Vagina (tissue), 2 donors: ENCODE measurements at regions not wholly inside any gene's neighbourhood (a gene's known extent, or its start where the extent isn't known, plus 50 kb on each side); places are given as distances from the start of the nearest gene placed in this dataset.
"Not testable (repeated sequence)": the region's sequence is repeated elsewhere in the genome, so short reads cannot be mapped to it uniquely, and the experiment has no call there.

Experiments used
- DNase-seq, 2 donors: peaks; one replicate each; pipeline ENCODE4 v3.0.0-alpha.2; 2017; ENCODE audit errors: extremely low spot score in 2 of 2
- H3K27ac ChIP-seq: fragments of 200-600 bp; sonication (generic); one replicate; pipeline ENCODE4 v1.5.1; 2019
- H3K27me3 ChIP-seq: fragments of 200-600 bp; sonication (generic); one replicate; pipeline ENCODE4 v1.5.1; 2019
- H3K36me3 ChIP-seq, 2 donors: fragments of 200-600 bp; sonication (generic); one replicate each; pipeline ENCODE4 v1.5.1; 2017 to 2019
- H3K4me1 ChIP-seq: fragments of 200-600 bp; sonication (generic); one replicate; pipeline ENCODE4 v1.5.1; 2019
- H3K4me3 ChIP-seq, 2 donors: fragments of 200-600 bp; sonication (generic); 1 replicate in 1 of 2; 2 replicates in 1 of 2; pipeline ENCODE4 v1.5.1; 2016 to 2019
- H3K9me3 ChIP-seq: fragments of 200-600 bp; sonication (generic); one replicate; pipeline ENCODE4 v1.5.1; 2019
- CTCF ChIP-seq, 3 experiments: fragments of 450-650 bp in 2 of 3; fragments of 200-600 bp in 1 of 3; sonication (generic) in 1 of 3; IDR thresholded peaks; one replicate each; pipeline ENCODE4 v1.5.1; 2017 to 2019; ENCODE audit warnings: antibody characterized with exemption in 3 of 3, mild to moderate bottlenecking in 2 of 3, moderate library complexity in 2 of 3
- POLR2A ChIP-seq, 2 donors: fragments of 450-650 bp; IDR thresholded peaks; one replicate each; pipeline ENCODE4 v1.6.1; 2017; ENCODE audit warnings: antibody characterized with exemption in 2 of 2, mild to moderate bottlenecking in 2 of 2, moderate library complexity in 2 of 2
- POLR2AphosphoS5 ChIP-seq, 2 donors: sonication (generic); formaldehyde crosslinking; IDR thresholded peaks; one replicate each; pipeline ENCODE4 v1.9.0; 2017; ENCODE audit warnings: antibody characterized with exemption in 2 of 2, mild to moderate bottlenecking in 2 of 2, low read depth in 1 of 2; ENCODE audit not compliant: insufficient read depth in 1 of 2
- intact Hi-C: fragments of 100-400 bp; cut with DNase I; formaldehyde crosslinking; loops from one replicate; pipeline ENCODE4 v1.15.1; 2023

DNA sequence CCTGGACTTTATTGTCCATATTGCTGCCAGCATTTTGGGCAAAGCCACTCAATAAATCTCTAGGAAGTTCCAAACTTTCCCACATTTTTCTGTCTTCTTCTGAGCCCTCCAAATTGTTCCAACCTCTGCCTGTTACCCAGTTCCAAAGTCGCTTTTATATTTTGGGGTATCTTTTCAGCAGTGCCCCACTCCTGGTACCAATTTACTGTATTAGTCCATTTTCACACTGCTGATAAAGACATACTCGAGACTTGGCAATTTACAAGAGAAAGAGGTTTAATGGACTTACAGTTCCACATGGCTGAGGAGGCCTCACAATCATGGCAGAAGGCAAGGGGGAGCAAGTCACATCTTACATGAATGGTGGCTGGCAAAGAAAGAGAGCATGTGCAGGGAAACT is 53.4 kb downstream of the AHSP start:
- H3K9me3 ChIP-seq: not testable (repeated sequence)

GRCh38 chr16:31601737-31602384 is 74.2 kb downstream of the AHSP start:
- H3K9me3 ChIP-seq: peaks cover 11% of the 10 kb centered on the region

More for the DNA sequence above, 53.4 kb downstream of the AHSP start:
- intact Hi-C loops, H3K27me3 ChIP-seq, H3K4me1 ChIP-seq, H3K27ac ChIP-seq, H3K4me3 ChIP-seq, H3K36me3 ChIP-seq, DNase-seq: not testable (repeated sequence)

DNA sequence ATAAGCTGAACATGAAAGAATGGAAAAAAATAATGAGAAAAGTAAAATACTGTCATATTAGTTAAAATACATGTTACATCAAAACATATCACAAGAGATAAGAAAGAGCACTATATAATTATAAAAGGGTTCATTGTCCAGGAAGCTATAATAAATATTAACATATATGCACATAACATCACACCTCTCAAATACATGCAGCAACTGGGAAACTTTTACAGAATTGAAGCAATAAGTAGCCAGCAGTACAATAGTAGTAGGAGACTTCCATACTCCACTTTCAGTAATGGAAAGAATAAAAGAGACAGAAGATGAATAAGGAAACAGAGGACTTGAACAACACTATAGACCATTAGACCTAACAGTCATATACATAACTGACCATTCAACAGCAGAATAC is 90.4 kb downstream of the AHSP start:
- intact Hi-C loops: no loop called here
- no peak for DNase-seq
- Histone ChIP-seq H3K9me3 (no peaks in the 10 kb centered on the region), H3K27ac (no peak overlapping the region), H3K36me3 (no peaks in the 10 kb centered on the region), H3K27me3 (no peaks in the 10 kb centered on the region), H3K4me1 (no peaks in the 10 kb centered on the region), H3K4me3 (no peak overlapping the region)
- no peak for TF ChIP-seq POLR2A (IDR thresholded peaks at IDR 0.05)
- no peak for TF ChIP-seq CTCF (IDR thresholded peaks at IDR 0.05)
- TF ChIP-seq POLR2AphosphoS5 (IDR thresholded peaks at IDR 0.05; ENCODE audit: insufficient read depth in 1 of 2, low read depth in 1 of 2): no peak

More at GRCh38 chr16:31601737-31602384, 74.2 kb downstream of the AHSP start:
- H3K4me3 ChIP-seq, H3K27me3 ChIP-seq, intact Hi-C loops, DNase-seq, H3K4me1 ChIP-seq, H3K27ac ChIP-seq, H3K36me3 ChIP-seq: not testable (repeated sequence)

GRCh38 chr16:31636433-31636832 is 108.7 kb downstream of the AHSP start:
- TF ChIP-seq POLR2AphosphoS5 (IDR thresholded peaks at IDR 0.05; ENCODE audit: insufficient read depth in 1 of 2, low read depth in 1 of 2) (no peak), CTCF (IDR thresholded peaks at IDR 0.05) (no peak)
- Histone ChIP-seq H3K27me3 (no peaks in the 10 kb centered on the region), H3K4me3 (no peak overlapping the region), H3K9me3 (no peaks in the 10 kb centered on the region), H3K4me1 (no peaks in the 10 kb centered on the region), H3K36me3 (no peaks in the 10 kb centered on the region), H3K27ac (no peak overlapping the region)
- no peak for DNase-seq
- intact Hi-C loops: no loop called here

- Histone ChIP-seq H3K27ac (no peak overlapping the region), H3K4me1 (no peaks in the 10 kb centered on the region), H3K4me3 (no peak overlapping the region), H3K27me3 (no peaks in the 10 kb centered on the region), H3K36me3 (no peaks in the 10 kb centered on the region), H3K9me3 (no peaks in the 10 kb centered on the region)
- TF ChIP-seq POLR2AphosphoS5 (IDR thresholded peaks at IDR 0.05; ENCODE audit: insufficient read depth in 1 of 2, low read depth in 1 of 2) (no peak), CTCF (IDR thresholded peaks at IDR 0.05) (no peak), POLR2A (IDR thresholded peaks at IDR 0.05) (no peak)
- DNase-seq: no peak
- intact Hi-C loops: no loop called here
Measured at GRCh38 chr16:31641279-31641678, 113.6 kb downstream of the AHSP start.

DNA sequence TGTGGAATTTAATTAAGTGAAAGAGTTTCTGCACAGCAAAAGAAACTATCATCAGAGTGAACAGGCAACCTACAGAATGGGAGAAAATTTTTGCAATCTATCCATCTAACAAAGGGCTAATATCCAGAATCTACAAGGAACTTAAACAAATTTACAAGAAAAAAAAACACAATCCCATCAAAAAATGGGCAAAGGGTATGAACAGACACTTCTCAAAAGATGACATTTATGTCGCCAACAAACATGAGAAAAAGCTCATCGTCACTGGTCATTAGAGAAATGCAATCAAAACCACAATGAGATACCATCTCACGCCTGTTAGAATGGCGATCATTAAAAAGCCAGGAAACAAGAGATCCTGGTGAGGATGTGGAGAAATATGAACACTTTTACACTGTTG is 128.0 kb downstream of the AHSP start:
- H3K4me3 ChIP-seq, DNase-seq, H3K4me1 ChIP-seq, H3K9me3 ChIP-seq, H3K36me3 ChIP-seq, intact Hi-C loops, H3K27me3 ChIP-seq, H3K27ac ChIP-seq: not testable (repeated sequence)
